ENCODE measurements at regions not wholly inside any gene's neighbourhood (a gene's known extent, or its start where the extent isn't known, plus 50 kb on each side); places are given as distances from the start of the nearest gene placed in this dataset.
"Not testable (repeated sequence)": the region's sequence is repeated elsewhere in the genome, so short reads cannot be mapped to it uniquely, and the experiment has no call there.

DNA sequence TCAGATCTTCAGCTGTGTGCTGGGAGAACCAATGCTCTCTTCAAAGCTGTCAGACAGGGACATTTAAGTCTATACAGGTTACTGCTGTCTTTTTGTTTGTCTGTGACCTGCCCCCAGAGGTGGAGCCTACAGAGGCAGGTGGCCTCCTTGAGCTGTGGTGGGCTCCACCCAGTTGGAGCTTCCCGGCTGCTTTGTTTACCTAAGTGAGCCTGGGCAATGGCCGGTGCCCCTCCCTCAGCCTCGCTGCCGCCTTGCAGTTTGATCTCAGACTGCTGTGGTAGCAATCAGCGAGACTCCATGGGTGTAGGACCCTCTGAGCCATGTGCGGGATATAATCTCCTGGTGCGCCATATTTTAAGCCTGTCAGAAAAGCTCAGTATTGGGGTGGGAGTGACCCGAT lies 745.8 kb upstream of the POU3F2 start:
- TF ChIP-seq, protein P1, sequence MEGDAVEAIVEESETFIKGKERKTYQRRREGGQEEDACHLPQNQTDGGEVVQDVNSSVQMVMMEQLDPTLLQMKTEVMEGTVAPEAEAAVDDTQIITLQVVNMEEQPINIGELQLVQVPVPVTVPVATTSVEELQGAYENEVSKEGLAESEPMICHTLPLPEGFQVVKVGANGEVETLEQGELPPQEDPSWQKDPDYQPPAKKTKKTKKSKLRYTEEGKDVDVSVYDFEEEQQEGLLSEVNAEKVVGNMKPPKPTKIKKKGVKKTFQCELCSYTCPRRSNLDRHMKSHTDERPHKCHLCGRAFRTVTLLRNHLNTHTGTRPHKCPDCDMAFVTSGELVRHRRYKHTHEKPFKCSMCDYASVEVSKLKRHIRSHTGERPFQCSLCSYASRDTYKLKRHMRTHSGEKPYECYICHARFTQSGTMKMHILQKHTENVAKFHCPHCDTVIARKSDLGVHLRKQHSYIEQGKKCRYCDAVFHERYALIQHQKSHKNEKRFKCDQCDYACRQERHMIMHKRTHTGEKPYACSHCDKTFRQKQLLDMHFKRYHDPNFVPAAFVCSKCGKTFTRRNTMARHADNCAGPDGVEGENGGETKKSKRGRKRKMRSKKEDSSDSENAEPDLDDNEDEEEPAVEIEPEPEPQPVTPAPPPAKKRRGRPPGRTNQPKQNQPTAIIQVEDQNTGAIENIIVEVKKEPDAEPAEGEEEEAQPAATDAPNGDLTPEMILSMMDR (IDR thresholded peaks at IDR 0.05; ENCODE audit: insufficient read depth, low read length) = not testable (repeated sequence)
- not testable (repeated sequence) for TF ChIP-seq GABPA (IDR thresholded peaks at IDR 0.05; ENCODE audit: low read depth); POLR2AphosphoS5 (IDR thresholded peaks at IDR 0.05; ENCODE audit: low read depth); SPI1 (IDR thresholded peaks at IDR 0.05; ENCODE audit: borderline replicate concordance, low read depth)

All from HL-60 (cell line).